Left lung (tissue), 4 donors: ENCODE measurements at regions not wholly inside any gene's neighbourhood (a gene's known extent, or its start where the extent isn't known, plus 50 kb on each side); places are given as distances from the start of the nearest gene placed in this dataset.

Source experiments
- ATAC-seq: fragments of 200-7000 bp; cut with Tn5 transposase; one replicate; pipeline ENCODE4 v1.9.1; 2020; ENCODE audit warnings: moderate library complexity
- DNase-seq, 4 donors: peaks; one replicate each; pipeline ENCODE4 v3.0.0-alpha.2; 2013 to 2020
- H3K27ac ChIP-seq, 2 donors: fragments of 200-600 bp; sonication (generic) in 1 of 2; one replicate each; pipeline versions ENCODE4 v1.5.0 to v1.8.0; 2020 to 2021
- H3K27me3 ChIP-seq, 2 donors: fragments of 200-600 bp; sonication (generic) in 1 of 2; one replicate each; pipeline versions ENCODE4 v1.5.0 to v1.8.0; 2020 to 2021
- H3K36me3 ChIP-seq, 2 donors: fragments of 200-600 bp; sonication (generic) in 1 of 2; one replicate each; pipeline versions ENCODE4 v1.5.0 to v1.8.0; 2020 to 2021
- H3K4me1 ChIP-seq, 2 donors: fragments of 200-600 bp; one replicate each; pipeline ENCODE4 v1.8.0; 2021
- H3K4me3 ChIP-seq, 2 donors: fragments of 200-600 bp; sonication (generic) in 1 of 2; one replicate each; pipeline versions ENCODE4 v1.5.0 to v1.8.0; 2020 to 2021; ENCODE audit warnings: mild to moderate bottlenecking in 1 of 2
- H3K9me3 ChIP-seq, 2 donors: fragments of 200-600 bp; sonication (generic) in 1 of 2; one replicate each; pipeline versions ENCODE4 v1.5.0 to v1.8.0; 2020 to 2021
- CTCF ChIP-seq, 2 donors: fragments of 200-600 bp; sonication (generic) in 1 of 2; IDR thresholded peaks; one replicate each; pipeline versions ENCODE4 v1.5.0 to v1.8.0; 2021; ENCODE audit warnings: antibody characterized with exemption in 2 of 2
- intact Hi-C, 2 donors: fragments of 100-400 bp; cut with DNase I; formaldehyde crosslinking; loops; one replicate each; pipeline versions ENCODE4 v1.11.2 to v1.14.2; 2022
- donor health status: DM: no; HTN: yes; CAD: no.
- donor health status: DM: no; HTN: no; CAD: no.

DNA sequence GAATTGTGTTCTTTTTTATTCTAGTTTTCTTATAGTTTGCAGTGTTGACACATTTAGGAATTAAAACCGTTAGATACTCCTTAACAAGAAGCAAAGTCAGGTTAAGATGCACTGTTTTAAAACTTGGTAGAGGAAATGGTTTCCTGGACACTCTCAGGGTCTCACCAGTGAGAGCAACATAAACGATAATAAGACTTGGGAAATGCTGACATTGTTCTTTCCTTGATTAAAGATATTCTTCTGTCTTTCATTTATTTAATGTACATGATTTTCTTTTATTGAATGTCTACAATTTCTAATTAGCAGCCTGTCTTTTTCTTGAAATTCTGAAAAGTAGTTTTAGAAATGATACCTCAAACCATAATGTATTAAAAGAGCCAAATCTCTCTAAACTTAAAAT is 707.9 kb upstream of the CHD1 start:
- H3K4me3 ChIP-seq: no peak overlapping the region
- no peak for ATAC-seq
- intact Hi-C loops: no loop called here

DNA sequence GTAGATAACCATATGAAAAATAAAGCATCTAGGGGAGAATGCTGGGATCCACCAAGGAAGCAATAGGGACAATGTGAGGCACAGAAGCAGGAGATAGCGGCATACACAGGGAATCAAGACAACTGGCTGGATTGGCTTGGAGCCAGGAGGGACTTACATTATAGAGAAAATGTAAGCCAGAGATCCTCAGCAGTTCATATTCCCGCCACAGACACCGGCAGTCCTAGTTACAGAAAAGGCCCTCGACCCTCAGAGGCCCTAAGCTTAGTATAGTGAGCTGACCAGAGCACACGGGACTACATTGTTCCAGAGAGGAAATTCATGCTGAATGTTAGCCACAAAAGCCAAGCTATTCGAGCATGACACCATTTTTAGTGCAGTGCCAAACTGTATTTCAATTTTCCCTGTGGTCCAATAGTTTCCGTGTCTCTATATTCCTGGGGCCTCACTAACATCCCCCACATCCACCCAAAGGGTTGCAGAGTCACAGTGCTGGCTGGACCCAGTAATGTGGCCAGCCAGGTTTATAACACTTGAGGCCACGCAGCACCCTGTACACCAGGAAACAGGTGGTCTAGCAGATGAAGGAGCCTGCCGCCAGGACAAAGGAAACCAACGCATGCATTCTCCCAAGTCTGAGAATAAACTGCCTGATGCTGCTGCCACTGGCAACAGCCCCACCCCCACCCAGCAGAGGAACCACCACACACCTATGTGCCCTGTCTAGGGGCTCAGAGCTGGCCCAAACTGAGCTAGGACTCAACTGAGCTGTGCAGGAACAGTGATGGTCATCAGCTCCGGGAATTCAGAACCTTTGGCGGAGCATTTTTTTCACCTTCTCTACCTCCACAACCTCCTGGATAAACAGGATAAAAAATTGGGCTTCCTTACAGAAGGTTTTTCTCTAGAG is 693.2 kb upstream of the CHD1 start:
- no peaks in the 10 kb centered on the region for H3K36me3 ChIP-seq
- no peak overlapping the region for H3K27ac ChIP-seq
- DNase-seq (no peak), ATAC-seq (no peak)
- H3K4me3 ChIP-seq: no peak overlapping the region
- no peak for TF ChIP-seq CTCF (IDR thresholded peaks at IDR 0.05)
- no peaks in the 10 kb centered on the region for H3K4me1 ChIP-seq
- peaks cover 0 to 13% of the 10 kb centered on the region in 2 donors for H3K9me3 ChIP-seq
- no peaks in the 10 kb centered on the region for H3K27me3 ChIP-seq
- intact Hi-C loops: no loop called here

More for the DNA sequence above, 707.9 kb upstream of the CHD1 start:
- Histone ChIP-seq H3K9me3 (peaks cover 0 to 3% of the 10 kb centered on the region in 2 donors), H3K4me1 (no peaks in the 10 kb centered on the region), H3K27me3 (no peaks in the 10 kb centered on the region), H3K27ac (no peak overlapping the region), H3K36me3 (no peaks in the 10 kb centered on the region)
- no peak for DNase-seq
- no peak for TF ChIP-seq CTCF (IDR thresholded peaks at IDR 0.05)

DNA sequence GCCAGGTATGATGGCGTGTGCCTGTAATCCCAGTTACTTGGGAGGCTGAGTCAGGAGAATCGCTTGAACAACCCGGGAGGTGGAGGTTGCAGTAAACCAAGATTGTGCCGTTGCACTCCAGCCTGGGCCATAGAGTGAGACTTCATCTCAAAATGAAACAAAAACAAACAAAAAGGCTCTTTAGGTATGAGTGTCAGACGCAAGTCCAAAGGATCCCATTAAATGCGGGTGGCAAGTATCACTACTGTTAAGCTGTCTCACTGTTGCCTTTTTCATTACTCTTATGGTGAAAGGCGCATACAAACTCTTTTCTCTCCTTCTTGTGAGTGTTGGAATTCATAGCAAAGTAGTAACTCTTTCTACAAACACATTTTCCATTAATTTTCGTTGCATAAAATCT is 688.5 kb upstream of the CHD1 start:
- Histone ChIP-seq H3K4me3 (no peak overlapping the region), H3K27me3 (no peaks in the 10 kb centered on the region), H3K27ac (no peak overlapping the region), H3K4me1 (no peaks in the 10 kb centered on the region), H3K9me3 (no peaks in the 10 kb centered on the region), H3K36me3 (no peaks in the 10 kb centered on the region)
- ATAC-seq (no peak), DNase-seq (no peak)
- intact Hi-C loops: no loop called here
- no peak for TF ChIP-seq CTCF (IDR thresholded peaks at IDR 0.05)

- no peaks in the 10 kb centered on the region for H3K9me3 ChIP-seq
- no peak for DNase-seq
- H3K27ac ChIP-seq: no peak overlapping the region
- intact Hi-C loops: no loop called here
- H3K4me3 ChIP-seq: no peak overlapping the region
- TF ChIP-seq CTCF (IDR thresholded peaks at IDR 0.05): no peak
- no peaks in the 10 kb centered on the region for H3K4me1 ChIP-seq
- ATAC-seq: no peak
- no peaks in the 10 kb centered on the region for H3K36me3 ChIP-seq
- no peaks in the 10 kb centered on the region for H3K27me3 ChIP-seq
These were observed 686.1 kb upstream of the CHD1 start for GRCh38 chr5:99614888-99615287.

GRCh38 chr5:99607124-99607523 is 678.3 kb upstream of the CHD1 start:
- H3K4me3 ChIP-seq: no peak overlapping the region
- intact Hi-C loops: no loop called here
- TF ChIP-seq CTCF (IDR thresholded peaks at IDR 0.05): no peak
- DNase-seq (no peak), ATAC-seq (no peak)
- H3K4me1 ChIP-seq: no peaks in the 10 kb centered on the region
- H3K36me3 ChIP-seq: no peaks in the 10 kb centered on the region
- H3K27ac ChIP-seq: no peak overlapping the region
- H3K9me3 ChIP-seq: no peaks in the 10 kb centered on the region
- no peaks in the 10 kb centered on the region for H3K27me3 ChIP-seq
